ENCODE measurements at regions not wholly inside any gene's neighbourhood (a gene's known extent, or its start where the extent isn't known, plus 50 kb on each side); places are given as distances from the start of the nearest gene placed in this dataset.
"Not testable (repeated sequence)": the region's sequence is repeated elsewhere in the genome, so short reads cannot be mapped to it uniquely, and the experiment has no call there.

GRCh38 chr3:27661797-27662196 is 60.3 kb downstream of the EOMES start:
- no peak for DNase-seq (ENCODE audit: low spot score)

GRCh38 chr3:27659279-27660021 is 62.7 kb downstream of the EOMES start:
- DNase-seq (ENCODE audit: low spot score): peak; percentile 53

GRCh38 chr3:27658741-27659140 is 63.4 kb downstream of the EOMES start:
- no peak for DNase-seq (ENCODE audit: low spot score)

GRCh38 chr3:27657871-27658270 is 64.3 kb downstream of the EOMES start:
- no peak for DNase-seq (ENCODE audit: low spot score)

GRCh38 chr3:27657404-27657803 is 64.7 kb downstream of the EOMES start:
- no peak for DNase-seq (ENCODE audit: low spot score)

GRCh38 chr3:27656790-27657189 is 65.3 kb downstream of the EOMES start:
- DNase-seq (ENCODE audit: low spot score): no peak

GRCh38 chr3:27655547-27655946 is 66.6 kb downstream of the EOMES start:
- no peak for DNase-seq (ENCODE audit: low spot score)

- no peak for DNase-seq (ENCODE audit: low spot score)
Measured at GRCh38 chr3:27653803-27654558, 68.1 kb downstream of the EOMES start.

- DNase-seq (ENCODE audit: low spot score): no peak
Measured at GRCh38 chr3:27649277-27649676, 72.8 kb downstream of the EOMES start.

- DNase-seq (ENCODE audit: low spot score): no peak
Measured at GRCh38 chr3:27646896-27647295, 75.2 kb downstream of the EOMES start.

GRCh38 chr3:27644941-27645340 is 77.2 kb downstream of the EOMES start:
- DNase-seq (ENCODE audit: low spot score): no peak

GRCh38 chr3:27643355-27643754 is 78.8 kb downstream of the EOMES start:
- no peak for DNase-seq (ENCODE audit: low spot score)

- no peak for DNase-seq (ENCODE audit: low spot score)
Measured at GRCh38 chr3:27642796-27643195, 79.3 kb downstream of the EOMES start.

GRCh38 chr3:27641888-27642601 is 80.1 kb downstream of the EOMES start:
- no peak for DNase-seq (ENCODE audit: low spot score)

GRCh38 chr3:27641271-27641800 is 80.8 kb downstream of the EOMES start:
- DNase-seq (ENCODE audit: low spot score): no peak

- no peak for DNase-seq (ENCODE audit: low spot score)
Measured at GRCh38 chr3:27639271-27639670, 82.9 kb downstream of the EOMES start.

- no peak for DNase-seq (ENCODE audit: low spot score)
Measured at GRCh38 chr3:27638594-27638993, 83.5 kb downstream of the EOMES start.

- DNase-seq (ENCODE audit: low spot score): no peak
Measured at GRCh38 chr3:27637346-27637995, 84.7 kb downstream of the EOMES start.

GRCh38 chr3:27635006-27635405 is 87.1 kb downstream of the EOMES start:
- not testable (repeated sequence) for DNase-seq (ENCODE audit: low spot score)

- DNase-seq (ENCODE audit: low spot score): no peak
Measured at GRCh38 chr3:27633224-27633545, 88.9 kb downstream of the EOMES start.

- peak; percentile 39 for DNase-seq (ENCODE audit: low spot score)
Measured at GRCh38 chr3:27632431-27633223, 89.5 kb downstream of the EOMES start.

Data from hepatic stellate cell (primary cell).